ENCODE measurements at regions not wholly inside any gene's neighbourhood (a gene's known extent, or its start where the extent isn't known, plus 50 kb on each side); places are given as distances from the start of the nearest gene placed in this dataset.

DNA sequence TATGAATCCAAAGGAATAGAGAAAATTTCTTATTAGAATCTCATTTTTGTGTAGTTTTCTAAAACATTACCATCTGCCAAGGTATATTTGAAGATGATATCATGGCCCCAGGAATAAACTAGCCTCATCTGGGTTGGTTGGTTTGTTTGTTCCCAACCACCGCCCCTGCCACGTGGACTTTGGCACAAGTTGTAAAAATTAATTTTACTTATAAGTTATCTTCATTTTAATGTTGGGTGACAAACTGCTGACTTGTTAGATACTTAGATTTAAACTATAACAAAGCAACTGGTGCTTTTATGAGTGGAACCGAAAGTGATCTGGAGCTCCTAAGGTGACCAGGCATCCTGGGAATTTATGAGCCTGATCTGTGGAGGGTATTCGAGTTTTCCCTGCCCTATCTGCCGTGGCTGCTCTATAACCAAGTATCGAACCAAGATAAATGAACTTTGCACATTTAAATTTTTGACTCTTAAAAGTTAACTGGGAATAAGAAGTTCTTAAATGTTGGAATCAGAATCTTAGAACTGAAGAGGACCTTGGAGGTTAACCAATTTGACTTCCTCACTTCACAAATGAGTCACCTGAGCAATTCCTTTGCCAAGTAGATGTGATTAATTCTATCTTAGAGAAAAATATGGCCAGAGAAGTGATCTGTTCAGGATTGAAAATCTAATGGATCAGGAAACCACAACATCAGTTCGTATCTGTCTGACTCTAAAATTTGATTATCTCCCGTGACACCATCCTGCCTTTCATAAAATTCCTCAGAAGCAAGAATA lies 129.1 kb upstream of the ARHGAP42 start:
- H3K4me1 ChIP-seq (ENCODE audit: control insufficient read depth, insufficient read depth, low read length): no peaks in the 10 kb centered on the region; the same call in 1 of the 2 replicates
- DNase-seq (ENCODE audit: low read depth, low spot score): no peak
- H3K27me3 ChIP-seq (ENCODE audit: control insufficient read depth, insufficient read depth, low read length): no peaks in the 10 kb centered on the region
- no peak overlapping the region for H3K27ac ChIP-seq (ENCODE audit: low read length)
- H3K4me3 ChIP-seq (ENCODE audit: low read length): no peak overlapping the region
- no peaks in the 10 kb centered on the region for H3K36me3 ChIP-seq (ENCODE audit: control insufficient read depth, insufficient read depth, low read length)
- no CpG with 5 or more reads among the region's 8 CpGs for WGBS (ENCODE audit: insufficient coverage, insufficient read length)
- no peaks in the 10 kb centered on the region for H3K9me3 ChIP-seq (ENCODE audit: control insufficient read depth, insufficient read depth, low read length)

DNA sequence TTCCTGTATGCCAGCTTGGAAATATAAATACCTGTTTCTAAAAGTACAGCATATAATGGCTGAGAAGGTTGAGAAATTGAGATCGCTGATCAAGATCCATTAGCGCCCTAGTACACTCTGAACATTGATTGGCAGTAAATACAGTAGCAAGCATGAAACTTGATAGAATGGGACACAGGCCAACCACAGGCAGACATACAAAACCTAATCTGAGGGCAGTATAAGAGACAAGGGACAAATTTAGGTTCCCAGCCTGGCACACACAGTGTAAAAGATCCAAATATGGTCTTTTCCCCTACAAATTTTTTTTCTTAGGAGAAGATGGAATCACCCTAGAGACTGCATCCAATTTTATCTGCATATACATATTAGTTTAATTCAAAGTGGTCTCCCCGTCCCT lies 126.5 kb upstream of the ARHGAP42 start:
- Histone ChIP-seq H3K4me3 (ENCODE audit: low read length) (no peak overlapping the region), H3K27me3 (ENCODE audit: control insufficient read depth, insufficient read depth, low read length) (no peaks in the 10 kb centered on the region), H3K9me3 (ENCODE audit: control insufficient read depth, insufficient read depth, low read length) (no peaks in the 10 kb centered on the region), H3K27ac (ENCODE audit: low read length) (no peak overlapping the region), H3K4me1 (ENCODE audit: control insufficient read depth, insufficient read depth, low read length) (no peaks in the 10 kb centered on the region; the same call in 1 of the 2 replicates), H3K36me3 (ENCODE audit: control insufficient read depth, insufficient read depth, low read length) (no peaks in the 10 kb centered on the region)
- WGBS (ENCODE audit: insufficient coverage, insufficient read length): no CpG with 5 or more reads among the region's 3 CpGs
- no peak for DNase-seq (ENCODE audit: low read depth, low spot score)

DNA sequence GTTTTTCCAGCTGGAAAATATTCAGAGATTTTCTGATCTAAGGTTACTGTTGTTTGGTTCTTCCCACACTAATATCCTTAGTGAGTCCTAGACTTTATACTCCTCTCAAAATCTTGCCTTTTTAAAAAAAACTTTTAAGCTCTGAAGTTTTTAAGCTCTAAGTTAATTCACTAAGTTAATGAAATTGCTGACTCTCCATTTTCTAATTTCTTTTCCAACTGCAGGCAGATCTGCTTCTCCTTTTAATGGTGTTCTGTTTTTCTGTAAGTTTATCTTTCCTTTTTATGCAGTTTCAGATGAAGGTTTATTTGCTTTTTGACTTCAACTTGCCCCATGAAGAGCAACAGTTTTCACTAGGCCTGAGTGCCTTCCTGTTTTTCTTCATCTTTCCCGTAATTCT lies 125.8 kb upstream of the ARHGAP42 start:
- H3K9me3 ChIP-seq (ENCODE audit: control insufficient read depth, insufficient read depth, low read length): no peaks in the 10 kb centered on the region
- WGBS (ENCODE audit: insufficient coverage, insufficient read length): no CpG with 5 or more reads among the region's 1 CpG
- H3K27me3 ChIP-seq (ENCODE audit: control insufficient read depth, insufficient read depth, low read length): no peaks in the 10 kb centered on the region
- no peak overlapping the region for H3K27ac ChIP-seq (ENCODE audit: low read length)
- H3K36me3 ChIP-seq (ENCODE audit: control insufficient read depth, insufficient read depth, low read length): no peaks in the 10 kb centered on the region
- no peak for DNase-seq (ENCODE audit: low read depth, low spot score)
- H3K4me3 ChIP-seq (ENCODE audit: low read length): no peak overlapping the region
- no peaks in the 10 kb centered on the region for H3K4me1 ChIP-seq (ENCODE audit: control insufficient read depth, insufficient read depth, low read length)

DNA sequence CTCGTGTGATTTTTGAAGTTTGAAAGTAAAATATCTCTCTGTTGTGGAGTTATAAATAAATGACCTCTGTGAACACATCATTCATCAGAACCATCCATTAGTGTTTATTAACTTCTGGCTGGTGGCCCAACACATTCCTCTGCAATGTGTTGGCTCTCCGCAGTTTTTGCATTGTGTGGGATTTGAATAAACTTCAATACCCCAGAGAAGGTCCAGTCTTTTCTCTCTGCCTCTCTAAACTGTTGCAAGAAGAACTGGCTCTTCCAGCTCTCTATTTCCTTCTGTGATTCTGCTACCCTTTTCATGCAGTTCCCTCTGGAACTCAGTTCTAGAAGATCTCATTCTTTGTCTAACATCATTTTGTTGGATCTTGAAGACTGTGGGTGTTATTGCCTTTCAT lies 125.0 kb upstream of the ARHGAP42 start:
- Histone ChIP-seq H3K36me3 (ENCODE audit: control insufficient read depth, insufficient read depth, low read length) (no peaks in the 10 kb centered on the region), H3K4me1 (ENCODE audit: control insufficient read depth, insufficient read depth, low read length) (no peaks in the 10 kb centered on the region), H3K27me3 (ENCODE audit: control insufficient read depth, insufficient read depth, low read length) (no peaks in the 10 kb centered on the region), H3K4me3 (ENCODE audit: low read length) (no peak overlapping the region), H3K27ac (ENCODE audit: low read length) (no peak overlapping the region), H3K9me3 (ENCODE audit: control insufficient read depth, insufficient read depth, low read length) (no peaks in the 10 kb centered on the region)
- no CpG with 5 or more reads among the region's 2 CpGs for WGBS (ENCODE audit: insufficient coverage, insufficient read length)
- DNase-seq (ENCODE audit: low read depth, low spot score): no peak

DNA sequence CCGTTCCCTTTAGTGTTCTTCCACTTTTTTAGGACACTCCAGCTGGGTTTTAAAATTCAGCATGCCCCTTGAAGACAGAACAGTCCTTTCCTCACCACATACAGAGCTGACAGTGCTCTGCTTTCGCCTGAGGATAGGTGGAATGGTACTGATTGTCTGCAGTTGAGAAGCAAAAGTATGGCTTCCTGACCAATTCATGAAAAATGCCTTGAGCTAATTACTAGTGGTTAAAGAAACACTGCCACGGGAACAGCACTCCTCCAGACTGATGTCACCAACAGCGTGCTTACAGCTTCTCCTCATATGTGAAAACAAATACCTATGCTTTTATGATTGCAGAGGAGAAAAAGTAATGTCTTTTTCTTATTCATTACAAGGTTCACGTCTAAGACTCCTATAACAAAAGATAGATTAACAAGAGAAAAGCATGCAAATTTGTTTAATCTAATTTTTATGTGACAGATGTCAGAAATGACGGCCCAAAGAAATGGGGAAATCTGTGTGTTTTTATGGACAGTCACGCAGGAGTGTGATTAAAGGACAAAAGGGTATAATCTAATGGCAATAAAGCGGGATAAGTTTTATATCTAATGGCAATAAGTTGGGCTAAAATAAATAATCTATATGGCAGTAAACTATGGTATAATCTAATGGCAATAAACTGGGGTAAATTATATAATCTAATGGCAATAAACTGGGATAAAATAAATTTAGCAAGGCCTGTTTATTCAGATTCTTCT lies 123.4 kb upstream of the ARHGAP42 start:
- H3K4me1 ChIP-seq (ENCODE audit: control insufficient read depth, insufficient read depth, low read length): no peaks in the 10 kb centered on the region
- H3K9me3 ChIP-seq (ENCODE audit: control insufficient read depth, insufficient read depth, low read length): no peaks in the 10 kb centered on the region
- no peaks in the 10 kb centered on the region for H3K36me3 ChIP-seq (ENCODE audit: control insufficient read depth, insufficient read depth, low read length)
- no peaks in the 10 kb centered on the region for H3K27me3 ChIP-seq (ENCODE audit: control insufficient read depth, insufficient read depth, low read length)
- H3K27ac ChIP-seq (ENCODE audit: low read length): no peak overlapping the region
- no peak overlapping the region for H3K4me3 ChIP-seq (ENCODE audit: low read length)
- no CpG with 5 or more reads among the region's 8 CpGs for WGBS (ENCODE audit: insufficient coverage, insufficient read length)
- DNase-seq (ENCODE audit: low read depth, low spot score): no peak

DNA sequence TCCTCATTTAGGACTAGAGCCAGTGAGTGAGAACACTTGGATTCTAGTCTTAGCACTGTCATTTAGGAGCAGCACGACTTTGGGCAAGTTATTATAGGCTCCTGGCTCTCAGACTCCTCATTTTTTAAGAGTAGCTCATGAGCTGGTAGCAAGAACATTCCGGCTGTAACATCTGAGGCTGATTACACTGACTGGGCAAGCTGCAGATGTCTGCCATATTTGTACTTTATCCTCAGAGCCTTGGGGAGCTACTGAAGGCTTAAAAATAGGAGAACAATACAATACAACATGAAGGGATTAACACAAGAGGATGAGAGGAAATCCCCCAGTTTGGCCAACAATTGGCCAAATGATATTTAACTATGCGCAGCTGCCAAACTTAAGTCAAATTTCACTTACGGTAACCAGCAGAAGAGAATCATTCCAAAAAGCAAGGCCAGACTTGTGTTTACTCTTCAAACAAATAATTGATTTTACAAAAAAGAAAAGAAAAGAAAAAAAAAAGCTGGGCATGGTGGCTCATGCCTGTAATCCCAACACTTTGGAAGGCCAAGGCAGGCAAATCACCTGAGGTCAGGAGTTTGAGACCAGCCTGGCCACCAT lies 113.1 kb upstream of the ARHGAP42 start:
- no peaks in the 10 kb centered on the region for H3K36me3 ChIP-seq (ENCODE audit: control insufficient read depth, insufficient read depth, low read length)
- H3K4me3 ChIP-seq (ENCODE audit: low read length): no peak overlapping the region
- no peak for DNase-seq (ENCODE audit: low read depth, low spot score)
- no CpG with 5 or more reads among the region's 4 CpGs for WGBS (ENCODE audit: insufficient coverage, insufficient read length)
- H3K27ac ChIP-seq (ENCODE audit: low read length): no peak overlapping the region
- no peaks in the 10 kb centered on the region for H3K27me3 ChIP-seq (ENCODE audit: control insufficient read depth, insufficient read depth, low read length)
- H3K4me1 ChIP-seq (ENCODE audit: control insufficient read depth, insufficient read depth, low read length): no peaks in the 10 kb centered on the region
- H3K9me3 ChIP-seq (ENCODE audit: control insufficient read depth, insufficient read depth, low read length): no peaks in the 10 kb centered on the region

DNA sequence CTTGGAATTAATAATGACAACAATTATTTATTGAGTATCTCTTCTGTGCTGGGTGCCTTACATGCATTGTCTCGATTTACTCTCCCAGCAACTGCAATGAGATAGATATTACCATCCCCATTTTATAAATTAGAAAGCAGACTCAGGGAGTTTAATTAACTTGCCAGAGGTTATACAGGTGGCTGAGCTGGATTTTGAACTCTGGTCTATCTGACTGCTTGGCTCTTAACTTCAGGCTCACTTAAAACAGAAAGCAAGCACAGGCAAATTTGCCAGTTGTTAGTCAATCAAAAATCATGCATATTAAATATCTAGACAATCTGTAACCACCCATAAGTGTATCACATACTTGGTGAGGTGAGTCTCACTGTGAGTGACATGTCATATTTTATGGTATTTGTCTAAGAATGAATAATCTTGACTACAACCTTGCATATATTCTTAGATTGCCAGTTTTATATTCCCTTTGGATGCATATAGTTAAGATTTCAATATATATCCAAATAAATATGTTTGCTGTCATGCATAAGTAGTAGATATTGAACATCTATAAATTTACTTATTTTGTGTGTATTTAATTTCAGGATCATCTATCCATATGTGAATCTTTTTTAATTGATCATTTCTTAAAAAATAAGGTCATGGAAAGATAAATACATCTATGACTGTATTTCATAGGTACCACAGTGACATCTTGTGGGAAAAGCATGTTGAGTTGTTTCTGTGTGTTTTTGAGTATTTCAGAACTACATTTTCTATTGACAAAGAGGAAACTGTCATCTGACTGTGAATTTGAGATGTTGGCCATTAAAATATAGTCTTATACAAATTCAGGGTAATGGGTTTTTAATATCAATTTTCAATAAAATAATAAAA lies 112.0 kb upstream of the ARHGAP42 start:
- no peak for DNase-seq (ENCODE audit: low read depth, low spot score)
- H3K4me3 ChIP-seq (ENCODE audit: low read length): no peak overlapping the region
- H3K4me1 ChIP-seq (ENCODE audit: control insufficient read depth, insufficient read depth, low read length): no peaks in the 10 kb centered on the region
- WGBS (ENCODE audit: insufficient coverage, insufficient read length): no CpG with 5 or more reads among the region's 1 CpG
- no peaks in the 10 kb centered on the region for H3K9me3 ChIP-seq (ENCODE audit: control insufficient read depth, insufficient read depth, low read length)
- no peaks in the 10 kb centered on the region for H3K27me3 ChIP-seq (ENCODE audit: control insufficient read depth, insufficient read depth, low read length)
- no peaks in the 10 kb centered on the region for H3K36me3 ChIP-seq (ENCODE audit: control insufficient read depth, insufficient read depth, low read length)
- no peak overlapping the region for H3K27ac ChIP-seq (ENCODE audit: low read length)

DNA sequence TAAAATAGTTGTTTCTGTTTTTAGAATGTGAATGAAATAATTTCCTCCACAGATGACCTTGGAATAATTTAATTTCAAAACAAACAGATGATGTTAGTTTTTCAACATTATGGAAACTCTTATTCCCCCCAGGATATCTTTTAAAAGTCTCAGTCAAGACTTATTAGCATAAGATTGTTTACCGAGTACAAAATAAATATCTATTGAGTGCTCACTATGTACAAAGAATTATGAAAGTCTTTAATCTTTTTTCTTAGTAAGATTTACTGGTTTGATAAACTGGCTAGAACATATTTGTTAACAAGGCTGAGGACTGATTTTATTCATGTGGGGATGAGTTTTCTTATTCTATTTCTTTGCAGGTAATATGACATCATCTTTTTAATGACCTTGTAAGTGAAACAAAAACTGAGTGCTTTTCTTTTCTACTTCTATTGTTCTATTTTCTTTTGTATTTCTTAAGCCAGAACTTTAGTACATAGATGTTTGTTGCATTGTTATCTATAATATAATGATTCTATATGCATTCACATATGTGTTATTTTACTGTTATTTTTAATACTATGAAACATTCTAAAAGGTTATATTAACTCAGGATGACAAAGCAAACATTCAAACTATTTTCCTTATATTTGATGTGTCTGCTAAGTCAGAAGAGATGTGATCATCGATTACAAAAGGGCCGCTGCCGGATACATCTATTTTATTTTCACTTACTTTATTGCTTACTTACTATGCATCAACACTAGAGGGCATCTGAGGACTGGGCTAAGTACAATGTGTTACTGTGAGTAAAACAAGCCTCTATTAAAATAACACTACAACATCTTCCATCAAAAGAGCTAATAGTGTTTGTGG lies 111.0 kb upstream of the ARHGAP42 start:
- WGBS (ENCODE audit: insufficient coverage, insufficient read length): no CpG with 5 or more reads among the region's 4 CpGs
- no peak for DNase-seq (ENCODE audit: low read depth, low spot score)
- H3K4me3 ChIP-seq (ENCODE audit: low read length): no peak overlapping the region
- no peaks in the 10 kb centered on the region for H3K4me1 ChIP-seq (ENCODE audit: control insufficient read depth, insufficient read depth, low read length)
- no peaks in the 10 kb centered on the region for H3K27me3 ChIP-seq (ENCODE audit: control insufficient read depth, insufficient read depth, low read length)
- H3K9me3 ChIP-seq (ENCODE audit: control insufficient read depth, insufficient read depth, low read length): no peaks in the 10 kb centered on the region
- H3K36me3 ChIP-seq (ENCODE audit: control insufficient read depth, insufficient read depth, low read length): no peaks in the 10 kb centered on the region
- H3K27ac ChIP-seq (ENCODE audit: low read length): no peak overlapping the region

DNA sequence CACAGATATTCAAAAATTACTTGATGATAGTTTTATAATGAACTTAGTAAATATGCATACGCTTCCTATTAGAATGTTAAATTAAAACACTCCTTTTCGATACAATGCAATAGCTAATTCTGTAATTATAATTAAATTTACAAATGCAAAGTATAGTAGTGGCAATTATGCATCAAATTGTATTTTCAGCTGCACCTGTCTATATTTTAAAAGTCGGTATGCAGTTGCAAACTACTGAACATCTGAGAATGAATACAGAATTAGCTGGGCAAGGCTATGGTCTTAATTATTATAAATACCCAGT lies 110.4 kb upstream of the ARHGAP42 start:
- Histone ChIP-seq H3K9me3 (ENCODE audit: control insufficient read depth, insufficient read depth, low read length) (no peaks in the 10 kb centered on the region), H3K36me3 (ENCODE audit: control insufficient read depth, insufficient read depth, low read length) (no peaks in the 10 kb centered on the region), H3K4me3 (ENCODE audit: low read length) (no peak overlapping the region), H3K27ac (ENCODE audit: low read length) (no peak overlapping the region), H3K4me1 (ENCODE audit: control insufficient read depth, insufficient read depth, low read length) (no peaks in the 10 kb centered on the region), H3K27me3 (ENCODE audit: control insufficient read depth, insufficient read depth, low read length) (no peaks in the 10 kb centered on the region)
- no CpG with 5 or more reads among the region's 3 CpGs for WGBS (ENCODE audit: insufficient coverage, insufficient read length)
- DNase-seq (ENCODE audit: low read depth, low spot score): no peak

Data from iPS DF 6.9 (cell line).